Heart right ventricle (tissue), 16 donors: ENCODE measurements at regions not wholly inside any gene's neighbourhood (a gene's known extent, or its start where the extent isn't known, plus 50 kb on each side); places are given as distances from the start of the nearest gene placed in this dataset.

ENCODE experiments used
- ATAC-seq, 8 donors: fragments of 200-7000 bp; cut with Tn5 transposase; one replicate each; pipeline ENCODE4 v1.9.1; 2020; ENCODE audit warnings: mild to moderate bottlenecking in 8 of 8, moderate library complexity in 8 of 8, moderate number of reproducible peaks in 1 of 8
- DNase-seq, 2 donors: peaks; one replicate each; pipeline ENCODE4 v3.0.0-alpha.2; 2020
- H3K27ac ChIP-seq, 10 donors: fragments of 200-600 bp; sonication (generic) in 2 of 10; one replicate each; pipeline versions ENCODE4 v1.5.0 to v1.8.0; 2020 to 2022; ENCODE audit warnings: mild to moderate bottlenecking in 3 of 10
- H3K27me3 ChIP-seq, 7 donors: fragments of 200-600 bp; one replicate each; pipeline ENCODE4 v1.8.0; 2021 to 2022; ENCODE audit warnings: mild to moderate bottlenecking in 2 of 7
- H3K36me3 ChIP-seq, 9 donors: fragments of 200-600 bp; sonication (generic) in 1 of 9; one replicate each; pipeline versions ENCODE4 v1.5.0 to v1.8.0; 2020 to 2022; ENCODE audit warnings: mild to moderate bottlenecking in 2 of 9
- H3K4me1 ChIP-seq, 9 donors: fragments of 200-600 bp; sonication (generic) in 1 of 9; one replicate each; pipeline versions ENCODE4 v1.5.0 to v1.8.0; 2020 to 2022; ENCODE audit warnings: mild to moderate bottlenecking in 4 of 9
- H3K4me3 ChIP-seq, 10 donors: fragments of 200-600 bp; sonication (generic) in 2 of 10; one replicate each; pipeline versions ENCODE4 v1.5.0 to v1.8.0; 2020 to 2022; ENCODE audit warnings: mild to moderate bottlenecking in 7 of 10, moderate library complexity in 2 of 10
- H3K9me3 ChIP-seq, 11 donors: fragments of 200-600 bp in 10 of 11; sonication (generic) in 2 of 11; one replicate each; pipeline versions ENCODE4 v1.5.0 to v1.8.0; 2013 to 2022; ENCODE audit warnings: mild to moderate bottlenecking in 2 of 11, control low read depth in 1 of 11, moderate library complexity in 1 of 11
- WGBS, 2 donors: extraction: QIAGEN DNeasy Blood & Tissue Kit; methylation state at CpG; one replicate each; pipeline ENCODE4 v1.1.7; 2013; ENCODE audit warnings: inconsistent platforms in 1 of 2; 5-methylcytosine and 5-hydroxymethylcytosine counted together
- intact Hi-C, 10 donors: fragments of 100-400 bp; cut with DNase I; formaldehyde crosslinking; loops; one replicate each; pipeline versions ENCODE4 v1.11.1 to v1.14.2; 2022
- TF ChIP-seq, protein P1 (sequence below), 9 donors: fragments of 200-600 bp; sonication (generic) in 2 of 9; IDR thresholded peaks; one replicate each; pipeline versions ENCODE4 v1.5.0 to v1.8.0; 2021 to 2022; ENCODE audit warnings: antibody characterized with exemption in 9 of 9, mild to moderate bottlenecking in 5 of 9, moderate library complexity in 1 of 9
- donor health status: Arrhythmogenic right ventricular cardiomyopathy.
- donor health status: ischemic (EF 13 %, LVEDD 7.1; RV severe dilation, severe dysfunction).
- donor health status: healthy with polysubstance abuse.
- donor health status: DM: no; HTN: yes; CAD: no.
- donor health status: DM: no; HTN: no; CAD: no.
- donor health status: ischemic (EF 25% LVEDD 6.9; RV normal size, moderate dysfunction).
- donor health status: ischemic (EF 25% LVEDD 5.7; RV mildly dilated, moderate dysfunction).
- donor health status: healthy.
- donor health status: DM: yes; HTN: yes; CAD: no.
- donor health status: Ischemic cardiomyopathy.
- donor health status: ischemic (EF 35%, LVEDD 5.7; RV mildly dilated, moderate dysfunction).
- donor health status: nonischemic (EF 11% LVEDD 7.7; RV severe dilation, severe dysfunction).
- donor health status: DM: yes; HTN: yes; CAD: no.
- donor health status: PGD.
- donor health status: ischemic (EF 29% LVEDD 5.4; RV normal size, mild dysfunction).
- donor health status: nonischemic (EF 23%, LVEDD 6.1; RV moderate dilation, normal function).

DNA sequence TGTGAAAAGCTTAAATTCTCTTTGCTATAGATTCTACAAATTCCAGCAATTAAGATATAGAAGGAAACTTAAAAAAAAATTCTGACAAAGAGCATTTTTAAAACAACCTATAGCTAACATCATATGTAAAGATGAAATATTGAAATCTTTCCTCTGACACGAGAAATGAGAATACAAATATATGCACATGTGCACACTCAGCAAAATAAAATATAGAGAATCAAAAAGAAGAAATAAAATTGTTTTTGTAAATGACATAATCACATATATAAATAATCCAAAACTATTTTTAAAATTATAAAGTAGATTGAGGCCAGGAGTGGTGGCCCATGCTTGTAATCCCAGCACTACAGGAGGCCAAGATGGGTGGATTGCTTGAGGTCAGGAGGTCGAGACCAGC lies 265.1 kb downstream of the IRX2 start:
- ATAC-seq (no peak), DNase-seq (no peak)
- TF ChIP-seq, protein P1, sequence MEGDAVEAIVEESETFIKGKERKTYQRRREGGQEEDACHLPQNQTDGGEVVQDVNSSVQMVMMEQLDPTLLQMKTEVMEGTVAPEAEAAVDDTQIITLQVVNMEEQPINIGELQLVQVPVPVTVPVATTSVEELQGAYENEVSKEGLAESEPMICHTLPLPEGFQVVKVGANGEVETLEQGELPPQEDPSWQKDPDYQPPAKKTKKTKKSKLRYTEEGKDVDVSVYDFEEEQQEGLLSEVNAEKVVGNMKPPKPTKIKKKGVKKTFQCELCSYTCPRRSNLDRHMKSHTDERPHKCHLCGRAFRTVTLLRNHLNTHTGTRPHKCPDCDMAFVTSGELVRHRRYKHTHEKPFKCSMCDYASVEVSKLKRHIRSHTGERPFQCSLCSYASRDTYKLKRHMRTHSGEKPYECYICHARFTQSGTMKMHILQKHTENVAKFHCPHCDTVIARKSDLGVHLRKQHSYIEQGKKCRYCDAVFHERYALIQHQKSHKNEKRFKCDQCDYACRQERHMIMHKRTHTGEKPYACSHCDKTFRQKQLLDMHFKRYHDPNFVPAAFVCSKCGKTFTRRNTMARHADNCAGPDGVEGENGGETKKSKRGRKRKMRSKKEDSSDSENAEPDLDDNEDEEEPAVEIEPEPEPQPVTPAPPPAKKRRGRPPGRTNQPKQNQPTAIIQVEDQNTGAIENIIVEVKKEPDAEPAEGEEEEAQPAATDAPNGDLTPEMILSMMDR (IDR thresholded peaks at IDR 0.05), result no peak
- no peak overlapping the region for H3K27ac ChIP-seq
- intact Hi-C loops, result no loop called here
- H3K4me1 ChIP-seq, result no peaks in the 10 kb centered on the region
- WGBS, 2 donors, result 61 to 66% methylated on average over 2 of the region's 2 CpGs
- no peaks in the 10 kb centered on the region for H3K27me3 ChIP-seq
- no peaks in the 10 kb centered on the region for H3K36me3 ChIP-seq
- peaks cover 0 to 45% (median 11%) of the 10 kb centered on the region in 11 donors for H3K9me3 ChIP-seq
- no peak overlapping the region for H3K4me3 ChIP-seq

DNA sequence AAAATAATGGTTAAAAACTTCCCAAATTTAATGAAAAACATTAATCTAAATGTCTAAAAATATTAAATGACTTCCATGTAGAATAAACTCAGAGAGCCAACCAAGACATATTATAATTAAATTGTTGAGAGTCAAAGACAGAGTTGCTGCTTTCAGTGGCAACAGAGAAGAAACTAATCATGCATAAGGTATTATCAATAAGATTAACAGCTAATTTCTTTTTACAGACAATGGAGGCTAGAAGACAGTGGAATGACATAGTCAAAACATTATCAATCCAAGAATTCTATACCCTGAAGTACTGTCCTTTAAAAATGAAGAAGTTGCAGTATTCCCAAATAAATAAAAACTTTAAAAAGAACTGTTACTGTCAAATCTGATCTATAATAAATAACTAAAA lies 268.7 kb downstream of the IRX2 start:
- intact Hi-C loops, result loop anchor here in 1 of 10 donors (5.0 kb wide), 1 partner anchor 555 kb away; no protein-coding TSS in a partner anchor
- H3K27ac ChIP-seq, result no peak overlapping the region
- ATAC-seq, result no peak
- H3K4me3 ChIP-seq, result no peak overlapping the region
- no peaks in the 10 kb centered on the region for H3K27me3 ChIP-seq
- no peaks in the 10 kb centered on the region for H3K36me3 ChIP-seq
- peaks cover 0 to 56% (median 11%) of the 10 kb centered on the region in 11 donors for H3K9me3 ChIP-seq
- TF ChIP-seq, protein P1 (IDR thresholded peaks at IDR 0.05), result no peak
- H3K4me1 ChIP-seq, result no peaks in the 10 kb centered on the region
- no peak for DNase-seq

DNA sequence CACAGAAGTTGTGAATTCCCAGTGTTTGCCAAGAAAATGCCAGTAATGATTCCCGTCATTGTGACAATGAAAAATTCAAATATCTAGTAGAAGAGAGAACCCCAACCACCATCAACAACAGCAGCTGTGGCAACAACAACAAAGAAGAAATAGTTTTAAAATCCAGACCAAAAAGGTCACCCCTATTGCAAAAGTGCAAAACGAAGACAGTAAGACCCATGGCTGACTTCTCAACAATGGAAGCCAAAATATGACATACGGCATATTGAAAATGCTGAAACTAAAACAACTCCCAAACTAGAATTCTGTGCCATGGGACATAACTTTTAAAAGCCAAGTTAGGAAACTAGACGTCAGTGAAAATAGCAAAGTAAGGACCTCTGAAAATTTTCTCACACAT lies 270.6 kb downstream of the IRX2 start:
- 80 to 87% methylated on average over 4 of the region's 4 CpGs for WGBS, 2 donors
- TF ChIP-seq, protein P1 (IDR thresholded peaks at IDR 0.05), result no peak
- peaks cover 0 to 56% (median 11%) of the 10 kb centered on the region in 11 donors for H3K9me3 ChIP-seq
- H3K27me3 ChIP-seq, result peaks cover 0 to 5% (median 0%) of the 10 kb centered on the region in 7 donors
- intact Hi-C loops, result loop anchor here in 1 of 10 donors (5.0 kb wide), 1 partner anchor 556 kb away; no protein-coding TSS in a partner anchor
- no peaks in the 10 kb centered on the region for H3K36me3 ChIP-seq
- H3K4me1 ChIP-seq, result no peaks in the 10 kb centered on the region
- DNase-seq (no peak), ATAC-seq (no peak)
- no peak overlapping the region for H3K4me3 ChIP-seq
- no peak overlapping the region for H3K27ac ChIP-seq

DNA sequence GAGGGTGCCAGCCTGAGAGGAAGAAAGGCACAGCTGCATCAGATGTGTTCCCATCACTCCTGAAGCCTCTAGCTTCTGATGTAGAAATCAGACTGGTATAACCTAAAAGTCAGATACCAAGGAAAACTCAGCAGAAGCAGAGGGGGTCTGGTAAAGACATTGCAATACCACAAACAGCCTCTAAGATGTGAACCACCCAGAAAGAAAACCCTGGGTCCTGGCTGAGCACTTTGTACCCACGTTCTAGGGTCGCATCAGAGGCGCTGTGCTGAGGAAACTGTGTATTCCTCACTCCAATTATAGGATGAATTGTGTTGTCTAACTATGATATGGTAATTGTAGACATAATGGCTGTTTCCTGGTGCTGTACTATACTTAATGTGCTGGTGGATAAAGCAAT lies 275.6 kb downstream of the IRX2 start:
- intact Hi-C loops, result no loop called here
- 74 to 80% methylated on average over 3 of the region's 3 CpGs for WGBS, 2 donors

More for the DNA sequence above, 275.6 kb downstream of the IRX2 start:
- Histone ChIP-seq H3K9me3 (peaks cover 0 to 6% (median 0%) of the 10 kb centered on the region in 11 donors), H3K36me3 (no peaks in the 10 kb centered on the region), H3K4me1 (no peaks in the 10 kb centered on the region), H3K27me3 (peaks cover 0 to 10% (median 0%) of the 10 kb centered on the region in 7 donors), H3K27ac (no peak overlapping the region), H3K4me3 (no peak overlapping the region)
- DNase-seq (no peak), ATAC-seq (no peak)
- TF ChIP-seq, protein P1 (IDR thresholded peaks at IDR 0.05), result no peak
